DND-41 (cell line): ENCODE measurements at regions not wholly inside any gene's neighbourhood (a gene's known extent, or its start where the extent isn't known, plus 50 kb on each side); places are given as distances from the start of the nearest gene placed in this dataset.

Experiments
- CTCF ChIP-seq: IDR thresholded peaks from 2 replicates; pipeline ENCODE4 v1.5.1; 2012; ENCODE audit warnings: borderline replicate concordance, low read length, moderate library complexity, mild to moderate bottlenecking; ENCODE audit not compliant: poor library complexity, severe bottlenecking; ENCODE audit errors: extremely low read depth
- EZH2 ChIP-seq: IDR thresholded peaks from 3 replicates; pipeline ENCODE4 v1.6.1; 2012; ENCODE audit warnings: borderline replicate concordance, low read depth, mild to moderate bottlenecking, moderate library complexity, low read length, inconsistent platforms; ENCODE audit not compliant: severe bottlenecking

DNA sequence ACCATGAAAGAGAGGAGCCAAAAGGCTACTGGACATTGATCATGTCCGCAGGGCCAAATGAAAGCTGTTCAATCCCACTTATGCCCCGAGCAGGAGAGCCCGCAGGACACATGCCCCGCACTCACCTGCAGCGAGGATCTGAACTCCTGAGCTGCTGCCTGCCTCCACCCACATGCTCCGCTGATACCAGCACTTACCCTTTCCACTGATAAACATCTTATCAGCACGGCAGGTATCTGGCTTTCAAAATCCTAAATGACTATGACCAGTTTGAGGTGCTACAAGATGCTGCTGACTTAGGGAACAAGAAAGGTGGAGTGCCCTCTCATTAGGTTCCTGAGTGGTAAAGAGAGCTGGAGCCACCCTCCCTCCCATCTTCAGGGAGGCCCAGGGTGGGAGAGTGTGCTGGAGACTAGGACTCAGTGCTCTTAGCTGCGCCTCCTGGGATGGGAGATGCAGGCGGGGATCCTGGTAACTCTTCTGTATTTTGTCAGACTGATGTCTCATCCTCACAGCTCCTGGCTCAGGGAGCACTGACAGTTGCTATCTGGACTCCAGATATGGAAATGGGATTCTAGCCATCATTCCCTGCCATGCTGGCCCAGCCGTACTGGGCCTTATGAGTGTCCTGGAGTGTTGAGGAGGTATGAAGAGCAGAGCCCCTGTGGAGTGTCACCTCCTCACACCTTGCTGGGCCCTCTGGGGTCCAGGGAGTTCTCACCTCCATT is 86.4 kb upstream of the F3 start:
- TF ChIP-seq CTCF (no peak), EZH2 (no peak)
